ENCODE measurements at regions not wholly inside any gene's neighbourhood (a gene's known extent, or its start where the extent isn't known, plus 50 kb on each side); places are given as distances from the start of the nearest gene placed in this dataset.

DNA sequence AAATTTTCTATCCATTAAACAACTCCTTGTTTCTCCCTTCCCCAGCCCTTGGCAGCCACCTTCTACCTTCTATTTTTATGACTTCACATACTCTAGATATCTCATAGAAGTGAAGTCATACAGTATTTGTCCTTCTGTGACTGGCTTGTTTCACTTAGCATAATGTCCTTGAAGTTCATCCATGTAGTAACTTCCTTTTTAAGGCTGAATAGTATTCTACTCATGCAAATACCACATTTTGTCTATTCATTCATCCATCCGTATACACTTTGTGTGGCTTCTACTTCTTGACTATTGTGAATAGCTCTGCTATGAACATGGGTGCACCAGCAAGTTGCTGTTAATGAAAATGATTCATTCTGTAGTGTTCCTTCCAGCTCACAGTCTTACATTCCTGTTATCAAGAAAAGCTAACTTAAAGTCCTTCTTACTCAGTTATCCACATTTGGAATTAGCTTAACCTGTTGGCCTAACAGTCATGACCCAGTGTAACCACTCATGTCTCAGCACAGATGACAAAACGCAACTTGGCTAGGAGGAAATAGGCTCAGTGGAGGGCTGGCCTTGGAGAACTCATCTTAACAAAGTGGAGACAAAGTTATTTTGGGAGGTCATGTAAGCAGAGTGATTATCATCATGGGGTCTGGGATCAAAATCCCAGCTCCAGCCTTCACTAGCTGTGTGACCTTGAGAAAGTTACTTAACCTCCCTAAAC, 129.7 kb upstream of the MAP3K1 start:
- Histone ChIP-seq H3K4me2 (ENCODE audit: extremely low read depth, insufficient read depth, low read length) (no peak overlapping the region), H3K36me3 (ENCODE audit: control insufficient read depth, insufficient read depth, low read length) (no peaks in the 10 kb centered on the region), H3K4me1 (ENCODE audit: control insufficient read depth, extremely low read depth, insufficient read depth, low read length) (peaks cover 2% of the 10 kb centered on the region), H3K27ac (ENCODE audit: insufficient read depth, low read length) (no peak overlapping the region), H3K4me3 (replicated peaks in 1 of 4; ENCODE audit: control extremely low read depth in 1 of 4, insufficient read depth in 1 of 4, low read depth in 3 of 4, low read length in 4 of 4) (no peak overlapping the region), H3K9me3 (ENCODE audit: control insufficient read depth, insufficient read depth, low read depth, low read length) (no peaks in the 10 kb centered on the region), H3K79me2 (ENCODE audit: control insufficient read depth, insufficient read depth, low read length) (no peaks in the 10 kb centered on the region), H2AFZ (ENCODE audit: low read length) (no peak overlapping the region), H3K9ac (ENCODE audit: insufficient read depth, low read length) (no peak overlapping the region), H4K20me1 (ENCODE audit: control insufficient read depth, extremely low read depth, insufficient read depth, low read length) (no peaks in the 10 kb centered on the region), H3K27me3 (ENCODE audit: control insufficient read depth, insufficient read depth, low read length) (no peaks in the 10 kb centered on the region)
- DNase-seq (ENCODE audit: low read depth in 2 of 2), result peak in 1 of 2 donors; percentile 7
- TF ChIP-seq CTCF (conservative IDR thresholded peaks at IDR 0.05 in 1 of 2, IDR thresholded peaks at IDR 0.05 in 1 of 2; ENCODE audit: low read depth in 1 of 2, low read length in 2 of 2), result no peak
- TF ChIP-seq EZH2 (IDR thresholded peaks at IDR 0.05; ENCODE audit: low read length, missing control alignments), result no peak

DNA sequence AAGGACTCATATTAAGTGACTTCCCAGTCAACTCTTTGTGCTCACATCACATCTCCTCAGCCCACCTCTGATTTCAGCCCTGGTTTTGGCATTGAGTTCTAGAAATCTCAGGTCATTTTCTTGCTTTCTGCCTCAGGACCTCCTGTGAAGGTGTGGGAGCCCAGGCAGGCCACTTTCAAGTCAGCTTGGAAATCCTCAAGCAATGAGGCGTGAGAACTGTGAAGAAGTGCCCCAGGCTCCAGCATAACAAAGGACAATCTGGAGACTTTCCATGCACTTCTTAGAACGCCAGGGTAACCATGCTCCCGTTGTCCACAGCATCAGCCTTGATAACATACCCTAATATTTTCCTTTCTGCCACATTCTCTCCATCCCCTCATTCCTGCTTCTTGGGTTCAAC, 131.2 kb upstream of the MAP3K1 start:
- H3K36me3 ChIP-seq (ENCODE audit: control insufficient read depth, insufficient read depth, low read length), result no peaks in the 10 kb centered on the region
- H3K27ac ChIP-seq (ENCODE audit: insufficient read depth, low read length), result no peak overlapping the region
- no peak for DNase-seq (ENCODE audit: low read depth in 2 of 2)
- H3K4me2 ChIP-seq (ENCODE audit: extremely low read depth, insufficient read depth, low read length), result no peak overlapping the region
- TF ChIP-seq CTCF (conservative IDR thresholded peaks at IDR 0.05 in 1 of 2, IDR thresholded peaks at IDR 0.05 in 1 of 2; ENCODE audit: low read depth in 1 of 2, low read length in 2 of 2), result no peak
- no peak for TF ChIP-seq EZH2 (IDR thresholded peaks at IDR 0.05; ENCODE audit: low read length, missing control alignments)
- H3K9me3 ChIP-seq (ENCODE audit: control insufficient read depth, insufficient read depth, low read depth, low read length), result no peaks in the 10 kb centered on the region
- no peaks in the 10 kb centered on the region for H3K79me2 ChIP-seq (ENCODE audit: control insufficient read depth, insufficient read depth, low read length)
- no peaks in the 10 kb centered on the region for H4K20me1 ChIP-seq (ENCODE audit: control insufficient read depth, extremely low read depth, insufficient read depth, low read length)
- no peak overlapping the region for H3K4me3 ChIP-seq (replicated peaks in 1 of 4; ENCODE audit: control extremely low read depth in 1 of 4, insufficient read depth in 1 of 4, low read depth in 3 of 4, low read length in 4 of 4)
- H3K4me1 ChIP-seq (ENCODE audit: control insufficient read depth, extremely low read depth, insufficient read depth, low read length), result peaks cover 2% of the 10 kb centered on the region
- H3K27me3 ChIP-seq (ENCODE audit: control insufficient read depth, insufficient read depth, low read length), result no peaks in the 10 kb centered on the region
- no peak overlapping the region for H3K9ac ChIP-seq (ENCODE audit: insufficient read depth, low read length)
- H2AFZ ChIP-seq (ENCODE audit: low read length), result no peak overlapping the region

GRCh38 chr5:56683733-56684132, 131.6 kb upstream of the MAP3K1 start:
- no peaks in the 10 kb centered on the region for H3K9me3 ChIP-seq (ENCODE audit: control insufficient read depth, insufficient read depth, low read depth, low read length)
- peaks cover 2% of the 10 kb centered on the region for H3K4me1 ChIP-seq (ENCODE audit: control insufficient read depth, extremely low read depth, insufficient read depth, low read length)
- H2AFZ ChIP-seq (ENCODE audit: low read length), result no peak overlapping the region
- H3K79me2 ChIP-seq (ENCODE audit: control insufficient read depth, insufficient read depth, low read length), result no peaks in the 10 kb centered on the region
- H3K27me3 ChIP-seq (ENCODE audit: control insufficient read depth, insufficient read depth, low read length), result no peaks in the 10 kb centered on the region
- TF ChIP-seq CTCF (conservative IDR thresholded peaks at IDR 0.05 in 1 of 2, IDR thresholded peaks at IDR 0.05 in 1 of 2; ENCODE audit: low read depth in 1 of 2, low read length in 2 of 2) (no peak), EZH2 (IDR thresholded peaks at IDR 0.05; ENCODE audit: low read length, missing control alignments) (no peak)
- H3K27ac ChIP-seq (ENCODE audit: insufficient read depth, low read length), result no peak overlapping the region
- no peak overlapping the region for H3K9ac ChIP-seq (ENCODE audit: insufficient read depth, low read length)
- no peak for DNase-seq (ENCODE audit: low read depth in 2 of 2)
- H3K4me2 ChIP-seq (ENCODE audit: extremely low read depth, insufficient read depth, low read length), result no peak overlapping the region
- H3K4me3 ChIP-seq (replicated peaks in 1 of 4; ENCODE audit: control extremely low read depth in 1 of 4, insufficient read depth in 1 of 4, low read depth in 3 of 4, low read length in 4 of 4), result no peak overlapping the region
- H3K36me3 ChIP-seq (ENCODE audit: control insufficient read depth, insufficient read depth, low read length), result no peaks in the 10 kb centered on the region
- no peaks in the 10 kb centered on the region for H4K20me1 ChIP-seq (ENCODE audit: control insufficient read depth, extremely low read depth, insufficient read depth, low read length)

Measured in fibroblast of lung (primary cell).